Putamen (tissue), 1 donor: ENCODE measurements at regions not wholly inside any gene's neighbourhood (a gene's known extent, or its start where the extent isn't known, plus 50 kb on each side); places are given as distances from the start of the nearest gene placed in this dataset.
"Not testable (repeated sequence)": the region's sequence is repeated elsewhere in the genome, so short reads cannot be mapped to it uniquely, and the experiment has no call there.

Experiments used
- DNase-seq: peaks from one replicate; pipeline ENCODE4 v3.0.0-alpha.2; 2016; ENCODE audit warnings: low spot score

DNA sequence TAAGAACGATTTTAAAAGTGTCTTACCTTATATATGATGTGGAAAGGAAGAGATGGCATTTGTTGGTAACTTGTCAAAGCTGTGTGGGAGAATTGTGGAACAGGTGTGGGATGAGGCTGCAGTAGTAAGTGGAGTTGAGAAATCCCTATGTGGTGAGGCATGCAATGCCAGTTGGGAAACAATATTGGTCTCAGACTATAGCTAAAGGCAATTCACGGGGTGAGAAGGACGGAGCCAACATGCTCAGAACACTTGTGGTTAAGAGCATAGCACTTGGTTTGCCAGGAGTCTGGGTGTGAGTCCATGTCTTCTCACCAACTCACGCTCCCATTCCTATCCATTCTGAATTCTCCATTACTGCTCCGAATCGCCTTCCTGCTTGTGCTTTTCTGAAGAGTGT is 615.6 kb upstream of the ADAMTS9 start:
- no peak for DNase-seq

DNA sequence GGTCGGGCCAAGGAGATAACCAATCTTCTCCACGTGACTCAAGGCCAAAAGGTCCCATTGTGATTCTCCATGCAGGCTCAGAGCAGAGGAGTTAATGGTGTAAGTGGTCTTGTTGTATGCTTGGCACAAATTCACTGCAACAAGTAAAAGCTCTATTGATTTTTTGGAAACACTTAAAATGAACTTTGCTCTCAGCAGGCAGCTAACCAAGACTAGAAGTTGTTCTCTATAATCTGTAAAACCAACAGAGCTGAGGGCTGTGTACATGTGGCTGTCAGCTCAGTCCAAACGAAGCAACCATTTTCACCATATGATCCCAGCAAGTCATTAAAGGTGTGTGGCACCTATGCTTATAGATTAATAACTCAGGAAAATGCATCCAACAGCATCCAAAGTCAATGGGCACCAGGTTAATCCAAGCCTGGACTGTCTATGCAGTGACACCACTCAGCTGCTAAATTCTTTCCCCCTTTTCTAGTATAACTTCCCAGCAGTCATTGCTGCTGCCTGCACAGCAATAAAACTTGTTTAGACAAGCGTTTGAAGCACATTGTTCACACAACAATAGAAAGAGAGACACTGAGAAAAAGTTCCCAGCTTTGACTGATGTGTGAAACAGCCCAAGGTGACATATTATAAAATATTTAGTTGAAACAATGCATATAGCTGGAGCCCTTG is 603.8 kb upstream of the ADAMTS9 start:
- DNase-seq: no peak

DNA sequence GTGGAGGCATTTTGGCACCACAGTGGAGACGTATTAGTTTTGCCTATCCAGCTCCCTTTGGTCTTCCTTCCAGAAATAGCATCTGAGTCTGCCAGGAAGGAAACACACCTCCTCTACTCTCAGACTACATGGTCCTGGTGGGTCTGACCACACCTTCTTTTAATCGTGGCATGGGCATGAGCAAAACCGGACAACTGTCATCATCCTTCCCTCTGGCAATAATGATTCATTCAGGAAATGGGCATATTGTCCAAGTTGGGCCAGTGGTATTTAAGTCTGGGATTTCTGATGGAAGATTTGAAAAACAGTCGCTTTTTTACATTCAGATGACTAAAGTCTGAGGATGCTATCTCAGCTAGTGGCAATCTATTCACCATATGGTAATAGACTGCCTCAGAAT is 601.0 kb upstream of the ADAMTS9 start:
- no peak for DNase-seq

DNA sequence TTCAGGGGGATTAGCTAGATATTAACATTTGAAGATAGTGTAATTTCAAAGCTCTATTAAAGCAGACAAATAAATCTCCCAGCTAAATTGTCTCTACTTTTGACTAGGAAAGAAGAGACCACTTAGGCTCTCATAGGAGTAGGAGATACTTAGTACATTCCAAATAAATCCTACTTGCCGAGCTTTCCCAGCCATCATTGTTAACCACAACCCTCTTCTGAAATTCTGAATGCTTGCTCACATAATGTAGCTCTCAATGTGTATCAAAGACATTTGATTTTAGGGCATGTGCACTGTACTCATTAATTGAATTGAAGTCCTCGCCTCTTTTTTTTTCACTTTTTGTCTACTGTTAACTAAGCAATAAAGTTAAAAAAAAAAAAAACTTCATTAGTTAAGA is 598.2 kb upstream of the ADAMTS9 start:
- DNase-seq: no peak

GRCh38 chr3:65284961-65285360 is 597.2 kb upstream of the ADAMTS9 start:
- DNase-seq: no peak

- DNase-seq: no peak
Observed at GRCh38 chr3:65284546-65284945, 596.7 kb upstream of the ADAMTS9 start.

- DNase-seq: no peak
Observed at GRCh38 chr3:65279225-65279782, 591.5 kb upstream of the ADAMTS9 start.

GRCh38 chr3:65277798-65278197 is 590.0 kb upstream of the ADAMTS9 start:
- no peak for DNase-seq

GRCh38 chr3:65276551-65276950 is 588.8 kb upstream of the ADAMTS9 start:
- DNase-seq: no peak

GRCh38 chr3:65268426-65268825 is 580.6 kb upstream of the ADAMTS9 start:
- no peak for DNase-seq

DNA sequence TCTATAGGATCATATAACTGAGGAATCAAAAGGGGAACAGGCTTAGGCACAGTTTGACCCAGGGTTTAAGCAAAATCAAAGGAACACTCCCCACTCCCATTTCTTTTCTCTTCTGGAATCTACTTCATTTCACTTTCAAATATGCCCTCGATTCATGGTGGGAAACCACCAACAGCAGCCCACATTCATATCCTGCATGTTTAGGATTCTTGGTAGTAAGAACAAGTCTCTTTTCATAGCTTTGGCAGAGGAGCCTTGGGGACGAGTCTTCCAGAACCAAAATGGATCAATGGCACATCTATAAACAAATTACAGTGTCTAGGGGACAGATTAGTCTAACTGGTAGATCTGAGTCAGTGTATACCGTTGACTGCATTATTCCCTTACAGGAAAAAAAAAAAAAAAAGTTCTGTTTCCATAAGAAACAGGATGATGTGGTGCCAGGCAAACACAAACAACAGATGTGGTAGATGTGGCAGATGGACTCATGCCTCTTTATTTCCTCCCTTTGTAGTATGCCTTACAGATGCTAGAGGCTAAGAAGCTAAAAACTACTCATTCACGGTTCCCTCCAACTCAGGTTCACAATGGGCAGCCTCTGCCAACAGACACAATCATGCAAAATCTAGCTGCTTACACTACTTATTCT is 578.3 kb upstream of the ADAMTS9 start:
- no peak for DNase-seq

- DNase-seq: no peak
Observed at GRCh38 chr3:65265511-65265910, 577.7 kb upstream of the ADAMTS9 start.

- no peak for DNase-seq
Observed at GRCh38 chr3:65262548-65262947, 574.7 kb upstream of the ADAMTS9 start.

DNA sequence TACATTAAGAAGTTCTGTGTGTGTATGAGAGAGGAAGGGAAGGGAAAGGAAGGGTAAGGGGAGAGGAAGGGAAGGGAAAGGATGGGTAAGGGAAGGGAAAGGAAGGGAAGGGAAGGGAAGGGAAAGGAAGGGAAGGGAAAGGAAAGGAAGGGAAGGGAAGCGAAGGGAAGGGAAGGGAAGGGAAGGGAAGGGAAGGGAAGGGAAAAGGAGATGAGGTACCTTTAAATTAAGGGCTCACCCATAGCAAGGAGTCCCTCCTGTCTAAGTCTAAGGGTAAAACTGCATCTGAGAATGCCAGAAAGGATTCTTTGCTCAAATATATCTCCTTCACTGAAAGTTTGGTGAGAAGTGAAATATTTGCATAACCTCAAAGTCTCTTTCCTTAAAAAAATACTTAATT is 572.1 kb upstream of the ADAMTS9 start:
- DNase-seq: no peak

- not testable (repeated sequence) for DNase-seq
Observed at GRCh38 chr3:65252914-65253313, 565.1 kb upstream of the ADAMTS9 start.

- DNase-seq: no peak
Observed at GRCh38 chr3:65252266-65252665, 564.5 kb upstream of the ADAMTS9 start.

DNA sequence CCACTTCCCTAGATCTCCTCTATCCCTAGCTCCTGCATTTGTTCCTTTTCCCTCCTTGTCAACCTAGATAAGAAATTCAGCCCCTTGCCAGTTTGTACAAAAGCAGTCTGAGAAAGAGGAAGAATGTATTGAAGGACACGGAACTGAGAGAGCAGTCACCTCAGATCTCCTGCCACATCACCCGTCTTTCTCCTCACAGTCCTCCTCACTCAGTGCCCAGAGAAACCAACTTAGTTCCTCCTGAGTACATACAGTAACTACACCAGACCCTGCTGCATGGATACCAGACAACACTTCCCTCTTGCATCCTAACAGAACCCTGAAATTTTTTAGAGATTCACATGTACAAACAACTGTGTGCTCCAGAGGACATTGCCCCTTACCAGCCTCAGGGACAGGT is 563.6 kb upstream of the ADAMTS9 start:
- DNase-seq: no peak

GRCh38 chr3:65246561-65246960 is 558.8 kb upstream of the ADAMTS9 start:
- no peak for DNase-seq

- DNase-seq: no peak
Observed at GRCh38 chr3:65245133-65246063, 557.6 kb upstream of the ADAMTS9 start.

- no peak for DNase-seq
Observed at GRCh38 chr3:65240366-65240765, 552.6 kb upstream of the ADAMTS9 start.

GRCh38 chr3:65238652-65239051 is 550.9 kb upstream of the ADAMTS9 start:
- no peak for DNase-seq

DNA sequence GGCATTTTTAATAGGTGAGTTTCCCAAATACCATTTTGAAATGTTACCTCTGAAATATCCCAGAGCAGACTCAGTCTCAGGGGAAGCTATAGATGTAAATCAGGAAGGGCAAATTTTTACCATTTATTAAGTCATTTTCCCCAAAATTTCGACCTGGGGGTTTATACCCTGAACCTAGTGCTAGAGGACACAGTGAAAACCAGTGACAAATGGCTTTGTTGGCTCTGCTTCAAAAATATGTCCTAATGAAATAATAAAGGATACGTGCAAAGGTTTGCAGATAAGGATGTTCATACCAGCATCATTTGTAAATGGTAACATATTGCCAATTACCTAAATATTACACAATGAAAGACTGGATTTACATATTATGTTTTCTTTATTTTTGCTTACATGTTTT is 546.7 kb upstream of the ADAMTS9 start:
- no peak for DNase-seq

DNA sequence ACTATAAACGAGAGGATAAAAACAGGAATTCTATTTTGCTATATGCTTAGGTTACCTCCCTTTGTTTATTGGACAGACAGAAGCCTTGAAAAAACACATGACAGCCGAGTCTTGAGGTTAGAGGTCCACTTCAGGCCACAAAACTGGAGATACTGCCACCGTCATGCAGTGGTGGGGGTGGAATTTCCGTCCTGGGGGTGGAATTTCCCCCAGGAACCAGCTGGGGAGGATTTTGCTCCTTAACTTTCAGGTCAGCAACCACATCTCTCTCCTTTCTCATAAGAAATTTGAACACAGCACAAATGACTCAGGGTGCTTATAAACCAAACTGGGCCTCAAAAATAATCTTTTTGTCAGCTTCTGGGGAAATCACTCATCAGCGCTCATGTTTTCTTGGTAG is 545.8 kb upstream of the ADAMTS9 start:
- no peak for DNase-seq
